Thyroid gland (tissue), 4 donors: ENCODE measurements at regions not wholly inside any gene's neighbourhood (a gene's known extent, or its start where the extent isn't known, plus 50 kb on each side); places are given as distances from the start of the nearest gene placed in this dataset.
"Not testable (repeated sequence)": the region's sequence is repeated elsewhere in the genome, so short reads cannot be mapped to it uniquely, and the experiment has no call there.

Experiments
- DNase-seq, 2 donors: peaks; one replicate each; pipeline ENCODE4 v3.0.0-alpha.2; 2019
- H3K27ac ChIP-seq, 3 donors: fragments of 200-600 bp; sonication (generic); 1 replicate in 2 of 3; 2 replicates in 1 of 3; pipeline ENCODE4 v1.5.1; 2016 to 2019; ENCODE audit warnings: mild to moderate bottlenecking in 1 of 3, moderate library complexity in 1 of 3
- H3K27me3 ChIP-seq: fragments of 200-600 bp; sonication (generic); one replicate; pipeline ENCODE4 v1.5.1; 2019
- H3K36me3 ChIP-seq, 2 donors: fragments of 200-600 bp; sonication (generic); one replicate each; pipeline ENCODE4 v1.5.1; 2016 to 2019
- H3K4me1 ChIP-seq, 2 donors: fragments of 200-600 bp; sonication (generic); one replicate each; pipeline ENCODE4 v1.5.1; 2017 to 2019
- H3K4me3 ChIP-seq, 3 donors: fragments of 200-600 bp; sonication (generic); replicated peaks in 1 of 3; 1 replicate in 2 of 3; 2 replicates in 1 of 3; pipeline ENCODE4 v1.5.1; 2016; ENCODE audit warnings: mild to moderate bottlenecking in 1 of 3
- H3K9me3 ChIP-seq: fragments of 200-600 bp; sonication (generic); one replicate; pipeline ENCODE4 v1.5.1; 2017
- CTCF ChIP-seq, 6 experiments: fragments of 200-600 bp in 3 of 6; fragments of 450-650 bp in 3 of 6; sonication (generic) in 3 of 6; IDR thresholded peaks; one replicate each; pipeline ENCODE4 v1.5.1; 2016 to 2019; ENCODE audit warnings: antibody characterized with exemption in 6 of 6, mild to moderate bottlenecking in 2 of 6, inconsistent platforms in 1 of 6, moderate library complexity in 1 of 6
- POLR2A ChIP-seq, 2 donors: fragments of 450-650 bp; IDR thresholded peaks; one replicate each; pipeline ENCODE4 v1.6.1; 2017; ENCODE audit warnings: antibody characterized with exemption in 2 of 2, mild to moderate bottlenecking in 2 of 2, moderate library complexity in 1 of 2
- WGBS, 2 donors: methylation state at CpG; one replicate each; pipeline ENCODE4 v1.1.5; 2017; 5-methylcytosine and 5-hydroxymethylcytosine counted together
- intact Hi-C: fragments of 100-400 bp; cut with DNase I; formaldehyde crosslinking; loops from one replicate; pipeline ENCODE4 v1.15.1; 2023

GRCh38 chr16:55999683-56000082, 124.5 kb upstream of the CES5A start:
- 39 to 45% methylated on average over 1 of the region's 1 CpG for WGBS, 2 donors
- Histone ChIP-seq H3K27me3 (no peaks in the 10 kb centered on the region), H3K4me3 (no peak overlapping the region), H3K4me1 (no peaks in the 10 kb centered on the region), H3K36me3 (no peaks in the 10 kb centered on the region), H3K27ac (no peak overlapping the region), H3K9me3 (no peaks in the 10 kb centered on the region)
- no peak for DNase-seq
- no peak for TF ChIP-seq POLR2A (IDR thresholded peaks at IDR 0.05)
- no peak for TF ChIP-seq CTCF (IDR thresholded peaks at IDR 0.05)
- intact Hi-C loops: no loop called here

- TF ChIP-seq CTCF (IDR thresholded peaks at IDR 0.05): no peak
- TF ChIP-seq POLR2A (IDR thresholded peaks at IDR 0.05): no peak
- H3K4me3 ChIP-seq: no peak overlapping the region
- 89 to 90% methylated on average over 3 of the region's 3 CpGs for WGBS, 2 donors
These were observed 117.9 kb upstream of the CES5A start for GRCh38 chr16:55993088-55993487.

GRCh38 chr16:55992551-55992950, 117.4 kb upstream of the CES5A start:
- intact Hi-C loops: no loop called here
- no peak for DNase-seq
- no peak overlapping the region for H3K27ac ChIP-seq
- no peaks in the 10 kb centered on the region for H3K9me3 ChIP-seq
- 46 to 66% methylated on average over 1 of the region's 1 CpG for WGBS, 2 donors
- no peaks in the 10 kb centered on the region for H3K36me3 ChIP-seq
- no peaks in the 10 kb centered on the region for H3K27me3 ChIP-seq
- TF ChIP-seq POLR2A (IDR thresholded peaks at IDR 0.05) (no peak), CTCF (IDR thresholded peaks at IDR 0.05) (no peak)
- no peaks in the 10 kb centered on the region for H3K4me1 ChIP-seq
- no peak overlapping the region for H3K4me3 ChIP-seq

More at GRCh38 chr16:55993088-55993487, 117.9 kb upstream of the CES5A start:
- Histone ChIP-seq H3K27ac (no peak overlapping the region), H3K36me3 (no peaks in the 10 kb centered on the region), H3K27me3 (no peaks in the 10 kb centered on the region), H3K9me3 (no peaks in the 10 kb centered on the region), H3K4me1 (no peaks in the 10 kb centered on the region)
- DNase-seq: no peak
- intact Hi-C loops: no loop called here

- intact Hi-C loops: no loop called here
- H3K4me1 ChIP-seq: no peaks in the 10 kb centered on the region
- H3K36me3 ChIP-seq: no peaks in the 10 kb centered on the region
- 87 to 89% methylated on average over 2 of the region's 2 CpGs for WGBS, 2 donors
- no peak for DNase-seq
- no peak overlapping the region for H3K4me3 ChIP-seq
- no peak for TF ChIP-seq CTCF (IDR thresholded peaks at IDR 0.05)
- TF ChIP-seq POLR2A (IDR thresholded peaks at IDR 0.05): no peak
- no peaks in the 10 kb centered on the region for H3K9me3 ChIP-seq
- H3K27me3 ChIP-seq: no peaks in the 10 kb centered on the region
- H3K27ac ChIP-seq: no peak overlapping the region
These were observed 116.7 kb upstream of the CES5A start for GRCh38 chr16:55991843-55992242.

GRCh38 chr16:55989569-55989907, 114.4 kb upstream of the CES5A start:
- Histone ChIP-seq H3K27me3 (no peaks in the 10 kb centered on the region), H3K4me3 (no peak overlapping the region), H3K9me3 (no peaks in the 10 kb centered on the region), H3K4me1 (no peaks in the 10 kb centered on the region), H3K36me3 (no peaks in the 10 kb centered on the region), H3K27ac (no peak overlapping the region)
- no peak for DNase-seq
- TF ChIP-seq CTCF (IDR thresholded peaks at IDR 0.05): no peak
- WGBS, 2 donors: 88 to 94% methylated on average over 9 to 12 of the region's 18 CpGs
- intact Hi-C loops: no loop called here

GRCh38 chr16:55988850-55989568, 113.8 kb upstream of the CES5A start:
- H3K36me3 ChIP-seq, intact Hi-C loops, H3K4me1 ChIP-seq, DNase-seq, H3K4me3 ChIP-seq, H3K27me3 ChIP-seq, H3K9me3 ChIP-seq, H3K27ac ChIP-seq: not testable (repeated sequence)
- 90 to 92% methylated on average over 12 to 42 of the region's 48 CpGs for WGBS, 2 donors
